ENCODE measurements at regions not wholly inside any gene's neighbourhood (a gene's known extent, or its start where the extent isn't known, plus 50 kb on each side); places are given as distances from the start of the nearest gene placed in this dataset.

DNA sequence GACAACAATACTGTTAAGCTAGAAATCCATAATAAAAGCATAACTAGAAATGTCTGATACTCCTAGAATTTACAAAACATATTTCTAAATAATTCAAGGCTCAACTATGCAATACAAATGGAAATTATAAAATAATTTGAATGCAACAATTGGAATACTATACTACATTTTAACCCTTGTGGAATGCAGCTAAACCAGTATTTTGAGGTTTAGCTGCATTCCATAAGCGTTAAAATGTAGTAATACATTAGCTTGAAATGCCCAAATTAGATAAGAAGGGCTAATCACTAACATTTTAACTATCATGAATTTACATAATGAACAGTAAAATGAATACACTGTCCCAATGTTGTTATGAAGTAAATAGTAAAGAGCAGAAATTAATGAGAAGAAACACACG is 617.2 kb upstream of the CHORDC1 start:
- no peak for DNase-seq
- intact Hi-C loops (cut with DNase I): no loop called here

DNA sequence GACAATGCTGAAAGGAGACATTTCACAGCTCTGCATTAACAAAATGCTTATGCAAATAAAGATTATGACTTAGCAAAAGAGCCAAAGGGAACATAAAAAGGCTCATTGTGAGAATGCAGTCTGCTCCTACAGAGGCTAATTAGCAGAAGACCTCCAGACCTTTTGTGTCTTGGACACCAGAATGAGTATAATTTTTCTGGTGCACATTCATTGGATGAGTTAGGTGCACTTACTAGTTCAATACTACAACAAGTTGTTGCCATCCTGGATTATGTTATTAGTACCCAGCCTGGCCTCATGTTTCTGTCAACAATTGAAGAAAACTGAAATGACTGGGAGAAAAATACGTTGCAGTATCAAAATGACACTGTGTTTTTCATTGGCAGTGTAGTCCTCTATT is 613.2 kb upstream of the CHORDC1 start:
- no peak for DNase-seq
- intact Hi-C loops (cut with DNase I): no loop called here

DNA sequence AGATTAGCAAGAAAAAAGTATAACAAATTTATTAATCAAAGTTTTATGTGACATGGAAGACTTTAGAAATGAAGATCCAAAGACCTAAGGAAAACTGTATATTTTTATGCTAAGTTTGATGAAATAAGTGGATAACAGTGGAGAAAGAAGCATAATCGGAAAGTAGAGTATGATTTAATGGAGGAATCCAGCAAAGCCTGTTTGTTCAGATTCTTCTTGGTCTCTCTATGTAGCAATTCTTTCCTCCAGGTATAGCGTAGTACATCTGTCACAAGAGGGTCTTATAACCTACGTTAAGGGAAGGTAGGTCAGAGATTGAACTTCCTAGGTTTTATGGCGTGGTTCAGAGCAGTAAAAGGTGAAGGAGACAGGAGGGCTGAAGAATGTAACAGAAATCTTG is 600.6 kb upstream of the CHORDC1 start:
- intact Hi-C loops (cut with DNase I): no loop called here
- DNase-seq: no peak

DNA sequence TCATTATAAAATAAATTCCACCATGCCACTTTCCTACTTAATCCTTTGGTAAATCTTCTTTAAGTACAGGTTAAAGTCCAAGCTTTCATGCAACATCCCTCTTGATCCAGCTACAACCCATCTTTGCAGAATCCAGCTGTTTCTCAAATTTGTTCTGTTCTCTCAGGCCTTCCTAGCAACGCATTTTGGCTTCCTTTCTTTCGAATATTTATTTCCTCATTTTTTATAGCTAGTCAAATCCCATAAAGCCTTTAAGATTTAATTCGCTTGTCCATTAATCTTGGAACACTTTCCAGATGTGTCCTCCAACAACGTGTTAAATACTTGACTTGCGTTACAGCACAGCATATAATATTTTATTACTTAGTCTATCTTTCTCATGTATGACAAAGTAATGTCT is 600.1 kb upstream of the CHORDC1 start:
- intact Hi-C loops (cut with DNase I): no loop called here
- no peak for DNase-seq

DNA sequence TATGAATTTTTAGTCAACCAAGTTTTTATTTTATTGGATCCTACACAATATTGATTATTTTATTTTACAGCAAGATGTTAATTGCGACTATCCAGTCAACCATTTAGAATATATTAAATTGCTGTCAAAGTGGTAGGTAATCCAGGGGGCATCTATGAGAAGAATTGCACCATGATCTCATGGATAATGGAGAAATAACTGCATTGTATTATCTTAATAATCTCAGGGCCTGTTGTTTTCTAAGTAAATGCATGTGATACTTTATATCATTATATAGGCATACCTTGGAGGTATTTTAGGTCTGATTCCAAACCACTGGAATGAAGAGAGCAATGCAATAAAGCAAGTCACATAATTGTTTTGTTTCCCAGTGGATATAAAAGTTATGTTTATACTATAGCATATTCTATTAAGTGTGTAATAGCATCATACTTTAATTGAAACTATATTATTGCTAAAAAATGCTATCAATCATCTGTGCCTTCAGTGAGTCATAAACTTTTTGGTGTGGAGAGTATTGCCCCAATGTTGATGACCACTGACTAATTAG is 595.4 kb upstream of the CHORDC1 start:
- intact Hi-C loops (cut with DNase I): no loop called here
- DNase-seq: no peak

DNA sequence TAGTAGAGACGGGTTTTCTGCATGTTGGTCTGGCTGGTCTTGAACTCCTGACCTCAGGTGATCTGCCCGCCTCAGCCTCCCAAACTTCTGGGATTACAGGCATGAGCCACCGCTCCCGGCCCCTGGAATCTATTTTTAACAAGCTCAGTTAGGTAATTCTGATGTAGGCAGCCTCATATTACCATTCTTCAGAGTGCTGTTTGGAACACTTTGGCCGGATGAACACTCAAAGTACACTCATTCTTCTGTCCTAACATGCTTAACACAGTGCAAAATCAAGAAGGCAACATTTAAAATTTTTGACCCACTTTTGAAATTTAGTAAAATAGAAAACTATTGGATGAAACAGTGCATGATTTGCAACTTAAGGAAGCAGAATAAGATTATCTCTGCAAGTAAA is 586.7 kb upstream of the CHORDC1 start:
- intact Hi-C loops (cut with DNase I): no loop called here
- DNase-seq: no peak

DNA sequence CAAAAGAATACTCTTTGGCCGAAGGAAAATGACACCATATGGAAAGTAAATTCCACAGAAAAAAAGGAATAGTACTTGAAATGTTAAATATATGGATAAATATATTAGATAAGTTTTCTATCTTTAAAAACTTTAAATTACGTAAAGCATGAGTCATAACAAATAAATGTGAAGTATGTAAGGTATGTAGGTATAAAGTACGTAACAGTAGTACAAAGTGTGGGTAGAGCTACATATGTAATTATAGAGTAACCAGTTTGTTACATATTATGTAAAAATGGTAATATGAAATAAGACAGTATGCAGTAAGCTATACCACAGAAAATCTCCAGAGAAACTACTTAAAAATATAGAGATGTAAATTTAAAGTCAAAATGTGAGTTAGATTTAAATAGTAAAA is 582.3 kb upstream of the CHORDC1 start:
- DNase-seq: no peak
- intact Hi-C loops (cut with DNase I): no loop called here

DNA sequence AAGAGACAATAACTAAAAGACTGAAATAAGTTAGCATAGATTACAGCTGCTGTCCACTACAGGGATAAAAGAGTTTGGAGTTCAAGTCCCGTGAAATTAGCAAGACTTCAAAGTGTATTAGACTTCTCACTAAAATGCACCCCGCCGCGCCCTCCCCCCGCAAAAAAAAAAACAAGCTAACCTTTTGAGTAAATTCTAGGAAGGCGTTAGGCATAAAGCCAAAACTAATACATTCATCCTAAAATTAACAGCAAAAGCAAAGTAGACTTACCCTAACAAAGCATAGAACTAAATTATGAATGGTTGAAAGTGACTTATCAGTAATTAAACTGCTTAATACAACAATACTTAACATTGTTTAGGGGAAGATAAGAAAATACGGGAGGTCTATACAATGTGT is 581.0 kb upstream of the CHORDC1 start:
- intact Hi-C loops (cut with DNase I): no loop called here
- DNase-seq: no peak

DNA sequence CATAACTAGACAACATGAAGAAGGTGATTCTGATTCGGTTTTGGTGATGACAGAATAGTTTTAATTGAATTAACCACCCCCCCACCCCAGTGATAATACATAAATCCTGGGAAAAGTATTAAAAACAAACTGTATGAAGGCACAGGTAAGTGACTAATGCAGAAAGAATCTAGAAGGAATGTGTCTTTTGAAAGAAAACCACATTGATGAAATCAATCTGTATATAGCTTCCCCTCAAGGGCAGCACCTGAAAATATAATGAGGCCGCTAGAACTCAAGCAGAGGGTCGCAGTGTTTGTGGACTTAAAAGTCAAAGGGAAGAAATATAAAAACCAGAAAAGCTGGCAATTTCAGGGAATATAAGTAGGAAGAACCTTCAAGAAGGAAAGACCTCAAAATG is 580.5 kb upstream of the CHORDC1 start:
- no peak for DNase-seq
- intact Hi-C loops (cut with DNase I): no loop called here

DNA sequence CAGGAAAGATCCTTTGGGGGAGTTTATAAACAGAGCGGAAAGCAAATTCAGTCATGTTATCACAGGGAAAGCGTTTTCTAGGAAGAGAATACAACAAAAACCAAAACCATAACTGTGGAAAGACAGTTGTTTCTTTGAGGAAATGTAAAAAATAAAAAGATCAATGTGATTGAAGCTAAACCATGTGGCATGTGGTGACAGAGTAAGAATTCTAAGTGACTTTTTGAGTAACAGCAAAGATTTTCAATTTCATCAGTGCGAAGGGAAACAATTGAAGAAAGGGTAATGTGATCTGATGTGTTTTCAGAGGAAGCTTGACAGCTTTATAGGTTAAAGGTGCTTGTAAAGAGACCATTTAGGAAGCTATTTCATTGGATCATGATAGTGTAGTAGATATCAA is 575.9 kb upstream of the CHORDC1 start:
- DNase-seq: no peak
- intact Hi-C loops (cut with DNase I): no loop called here

DNA sequence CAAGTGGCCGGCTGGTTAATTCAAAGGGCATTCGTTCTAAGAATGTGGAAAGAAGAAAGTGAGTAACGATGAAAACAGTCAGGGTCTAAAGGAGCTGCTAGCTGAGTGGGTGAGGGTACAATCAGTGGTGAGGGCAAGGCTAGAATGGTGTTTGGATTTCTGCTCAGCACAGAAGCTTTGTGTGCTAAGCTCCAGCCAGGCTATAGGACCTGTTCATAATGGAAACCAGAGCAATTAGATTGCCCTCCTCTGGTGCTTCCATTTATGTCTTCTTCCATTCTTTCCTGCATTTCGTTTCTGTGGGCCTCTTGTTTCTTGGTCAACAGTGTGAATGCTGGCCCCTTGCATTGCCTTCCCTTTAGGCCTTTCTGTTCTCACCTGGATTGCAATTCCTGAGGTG is 572.9 kb upstream of the CHORDC1 start:
- no peak for DNase-seq
- intact Hi-C loops (cut with DNase I): no loop called here

DNA sequence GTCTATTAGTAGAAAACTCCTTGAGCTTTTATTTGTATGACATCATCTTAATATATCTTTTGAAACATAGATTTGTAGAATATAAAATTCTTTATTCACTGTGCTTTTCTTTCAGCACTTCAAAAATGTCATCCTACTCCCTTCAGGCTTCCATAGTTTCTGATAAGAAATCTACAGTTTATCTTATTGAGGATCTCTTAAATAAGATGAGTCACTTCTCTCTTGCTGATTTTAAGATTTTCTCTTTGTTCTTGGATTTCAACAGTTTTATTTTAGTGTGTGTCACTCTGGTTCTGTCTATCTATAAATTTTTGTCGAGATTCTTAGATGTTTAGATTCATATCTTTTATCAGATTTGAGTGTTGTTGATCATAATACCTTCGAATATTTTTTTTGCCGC is 566.1 kb upstream of the CHORDC1 start:
- intact Hi-C loops (cut with DNase I): no loop called here
- DNase-seq: no peak

DNA sequence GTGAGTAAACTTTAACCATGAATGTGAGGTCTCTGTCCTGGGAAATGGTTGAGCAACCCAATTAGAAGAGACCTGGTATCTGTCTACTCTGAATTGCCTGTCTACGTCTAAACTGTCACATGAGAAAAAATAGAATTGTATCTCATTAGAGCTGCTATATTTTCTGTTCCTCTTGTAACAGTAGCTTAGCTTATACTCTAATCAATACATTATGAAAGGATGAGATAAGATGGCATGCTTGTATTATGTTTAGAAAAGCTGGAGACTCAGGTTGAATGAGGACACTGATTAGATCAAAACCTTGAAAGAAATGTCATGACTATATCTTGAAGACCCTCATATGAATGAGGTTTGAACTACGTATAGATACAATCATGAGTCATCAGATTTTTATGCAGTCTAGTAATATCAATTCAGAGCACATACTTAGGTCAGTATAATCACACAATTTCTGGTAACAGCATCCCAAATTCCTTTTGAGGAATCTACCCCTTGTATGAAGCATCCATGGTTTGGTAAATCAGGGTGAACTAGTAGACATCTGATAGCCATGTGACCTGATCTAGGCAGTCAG is 561.5 kb upstream of the CHORDC1 start:
- intact Hi-C loops (cut with DNase I): no loop called here
- DNase-seq: no peak

DNA sequence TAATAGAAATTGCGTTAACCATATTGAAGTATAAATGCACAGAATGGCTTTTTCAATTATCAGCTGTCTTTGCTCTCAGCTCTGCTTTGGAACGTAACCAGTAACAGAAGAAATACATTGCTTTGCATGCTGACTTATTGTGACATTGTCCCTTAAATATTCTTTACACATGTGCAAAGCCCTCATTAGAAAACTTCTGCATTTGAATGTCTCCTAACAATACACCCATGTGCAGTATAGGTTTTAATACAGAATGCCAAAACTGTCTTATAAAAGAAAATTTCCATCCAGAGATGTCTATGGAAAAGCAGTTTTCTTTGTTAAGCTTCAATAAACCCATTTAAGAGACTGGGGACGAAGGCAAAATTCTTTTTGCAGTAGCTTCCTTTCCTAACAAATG is 560.3 kb upstream of the CHORDC1 start:
- no peak for DNase-seq
- intact Hi-C loops (cut with DNase I): no loop called here

DNA sequence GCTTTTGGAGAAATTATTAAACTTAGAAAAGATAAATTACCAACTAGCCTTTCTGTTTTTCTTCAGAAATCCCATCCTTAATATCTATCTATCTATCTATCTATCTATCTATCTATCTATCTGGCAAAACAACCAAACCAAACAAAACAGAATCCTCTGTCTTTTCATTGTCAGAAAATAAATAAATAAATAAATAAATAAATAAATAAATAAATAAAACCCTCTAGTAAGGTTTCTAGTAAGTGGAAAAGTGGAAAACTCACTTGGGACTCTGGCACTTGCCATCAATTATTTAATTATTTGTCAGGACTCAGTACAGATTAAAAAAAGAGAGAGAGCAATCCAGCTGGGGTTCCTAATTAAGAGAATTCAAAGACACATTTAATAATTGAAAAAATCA is 556.2 kb upstream of the CHORDC1 start:
- no peak for DNase-seq
- intact Hi-C loops (cut with DNase I): no loop called here

DNA sequence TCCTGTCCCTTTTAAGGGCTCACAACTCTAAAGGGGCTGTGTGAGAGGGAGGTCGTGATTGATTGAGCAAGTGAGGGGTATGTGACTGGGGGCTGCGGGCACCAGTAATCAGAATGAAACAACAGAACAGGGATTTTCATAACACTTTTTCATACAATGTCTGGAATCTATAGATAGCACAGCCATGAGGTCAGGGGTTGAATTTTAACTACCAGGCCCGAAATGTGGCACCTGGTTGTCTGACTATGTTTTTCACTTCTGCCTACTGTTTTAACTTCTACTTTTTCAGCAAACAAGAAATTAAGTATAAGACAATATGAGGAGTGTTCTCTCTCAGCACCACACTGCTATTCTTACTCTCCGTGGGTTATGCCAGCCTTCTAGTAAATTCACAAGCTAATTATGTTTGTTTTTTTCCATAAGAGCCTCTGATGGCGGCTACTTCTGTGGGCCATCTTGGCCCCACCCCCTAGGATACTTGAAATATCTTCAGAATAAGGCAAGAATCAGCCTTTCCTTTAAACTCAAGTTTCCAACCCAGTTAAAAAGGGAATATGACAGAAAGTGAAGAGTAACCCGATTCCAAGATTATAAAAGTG is 552.8 kb upstream of the CHORDC1 start:
- intact Hi-C loops (cut with DNase I): no loop called here

DNA sequence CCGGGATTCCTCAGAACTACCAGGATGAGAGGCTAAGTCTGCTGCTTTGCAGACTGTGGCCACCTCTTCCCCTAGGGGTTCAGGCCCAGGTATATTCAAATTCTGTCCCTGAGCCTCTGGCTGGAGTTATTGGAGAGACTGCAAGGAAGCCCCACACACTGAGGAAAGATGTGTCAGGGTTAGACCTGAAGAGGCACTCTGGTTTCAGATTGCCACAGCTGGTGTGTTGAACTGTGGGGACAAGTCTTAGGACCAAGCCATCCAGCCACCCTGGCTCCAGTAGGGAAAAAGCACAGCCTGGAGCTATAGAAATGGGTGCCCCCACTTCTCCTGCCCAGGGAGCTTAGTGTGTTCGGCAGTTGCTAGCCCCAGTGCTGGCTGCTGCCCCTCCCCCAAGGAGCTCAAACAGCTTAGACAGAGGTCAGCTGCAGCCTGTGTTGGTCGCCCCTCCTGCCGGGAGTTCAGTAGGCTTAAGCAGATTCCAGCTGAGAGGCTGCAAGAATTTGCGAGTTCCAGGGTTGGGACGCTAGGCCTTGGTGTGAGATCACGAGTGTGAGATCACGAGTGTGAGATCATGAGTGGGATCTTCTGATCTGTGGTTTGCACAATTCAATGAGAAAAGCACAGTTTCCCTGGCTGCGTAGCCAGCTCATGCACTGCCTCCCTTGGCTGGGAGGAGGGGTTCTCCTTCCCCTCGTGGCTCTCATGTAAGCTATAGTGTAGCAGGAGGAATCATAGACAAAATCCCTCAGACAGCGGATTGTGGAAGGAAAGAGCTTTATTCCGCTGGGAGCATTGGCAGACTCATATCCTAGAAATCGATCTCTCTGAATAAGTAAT is 552.1 kb upstream of the CHORDC1 start:
- DNase-seq: no peak
- intact Hi-C loops (cut with DNase I): no loop called here

More for the DNA sequence above, 552.8 kb upstream of the CHORDC1 start:
- DNase-seq: no peak

DNA sequence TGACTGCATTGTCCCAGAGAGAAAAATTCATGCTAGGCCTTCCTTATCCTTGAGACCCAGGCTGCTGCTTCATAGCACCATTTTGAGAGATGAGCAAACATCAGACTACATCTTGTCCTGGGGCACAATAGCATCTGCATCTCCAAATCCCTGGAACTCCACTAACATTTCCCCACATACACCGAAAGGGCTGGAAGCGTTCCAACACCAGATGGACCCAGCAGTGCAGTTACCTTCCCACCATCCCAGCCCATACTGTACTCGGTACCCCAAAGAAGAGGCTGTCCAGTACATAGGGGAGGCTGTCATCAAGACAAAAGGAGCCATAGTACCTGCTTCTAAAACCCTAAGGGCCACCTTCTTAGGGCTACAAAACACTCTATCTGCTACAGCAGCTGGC is 547.2 kb upstream of the CHORDC1 start:
- DNase-seq: no peak
- intact Hi-C loops (cut with DNase I): no loop called here

DNA sequence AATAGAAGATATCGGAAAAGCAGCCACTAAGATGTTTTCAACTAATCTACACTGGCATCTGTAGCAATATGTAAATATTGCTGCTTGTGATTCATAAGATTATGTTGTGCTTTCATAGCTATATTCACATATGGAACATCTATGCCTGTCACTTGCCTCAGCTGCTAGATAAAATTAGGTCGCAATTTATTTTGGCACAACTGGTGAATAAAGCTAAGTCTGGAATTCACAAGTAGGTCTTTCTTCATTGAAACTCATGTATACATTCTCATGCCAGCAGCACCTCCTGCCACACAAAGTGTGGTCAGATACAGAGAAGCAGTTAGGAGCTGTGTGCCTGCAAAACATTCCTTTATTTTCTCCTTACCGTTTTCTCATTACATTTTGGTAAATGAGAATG is 543.3 kb upstream of the CHORDC1 start:
- no peak for DNase-seq
- intact Hi-C loops (cut with DNase I): no loop called here

DNA sequence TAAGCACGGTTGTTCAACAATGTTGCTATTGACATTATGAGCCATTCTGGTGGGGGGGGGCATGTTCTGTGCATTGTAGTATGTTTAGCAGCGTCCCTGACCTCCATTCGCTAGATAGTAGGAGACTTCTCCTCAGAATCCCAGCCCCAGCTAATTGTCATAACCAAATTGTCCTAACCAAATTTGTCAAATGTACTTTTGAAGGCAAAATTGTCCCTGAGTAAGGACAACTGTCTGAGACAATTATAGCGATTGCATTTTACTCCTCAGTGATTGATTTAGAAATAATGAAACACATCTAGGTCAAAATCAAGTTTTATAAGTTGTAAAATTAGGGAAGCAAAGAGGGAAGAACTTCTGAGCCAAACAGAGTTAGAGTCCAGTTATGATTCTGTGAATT is 541.8 kb upstream of the CHORDC1 start:
- intact Hi-C loops (cut with DNase I): no loop called here
- DNase-seq: no peak

Measured in head of caudate nucleus (tissue), 42 donors.